ENCODE measurements at regions not wholly inside any gene's neighbourhood (a gene's known extent, or its start where the extent isn't known, plus 50 kb on each side); places are given as distances from the start of the nearest gene placed in this dataset.

- no peak for TF ChIP-seq CTCF (IDR thresholded peaks at IDR 0.05)
- no peak for TF ChIP-seq POLR2AphosphoS5 (IDR thresholded peaks at IDR 0.05)
Measured at GRCh38 chr3:159674583-159674982, 314.1 kb upstream of the IL12A start.
